GM19455 (cell line): ENCODE measurements at regions not wholly inside any gene's neighbourhood (a gene's known extent, or its start where the extent isn't known, plus 50 kb on each side); places are given as distances from the start of the nearest gene placed in this dataset.
"Not testable (repeated sequence)": the region's sequence is repeated elsewhere in the genome, so short reads cannot be mapped to it uniquely, and the experiment has no call there.

Experiments used
- ATAC-seq: cut with Tn5 transposase; IDR thresholded peaks from one replicate; pipeline ENCODE4 v1.9.1; 2021; ENCODE audit not compliant: unreplicated experiment

- no peak for ATAC-seq
Observed at GRCh38 chr6:4224067-4224978, 88.9 kb upstream of the ECI2 start.

GRCh38 chr6:4220558-4220957 lies 85.2 kb upstream of the ECI2 start:
- ATAC-seq = no peak

GRCh38 chr6:4218619-4219317 lies 83.4 kb upstream of the ECI2 start:
- ATAC-seq = not testable (repeated sequence)

- ATAC-seq = no peak
Observed at GRCh38 chr6:4212588-4212987, 77.2 kb upstream of the ECI2 start.

GRCh38 chr6:4210629-4211419 lies 75.4 kb upstream of the ECI2 start:
- ATAC-seq = no peak

GRCh38 chr6:4209196-4209595 lies 73.8 kb upstream of the ECI2 start:
- no peak for ATAC-seq

- no peak for ATAC-seq
Observed at GRCh38 chr6:4208158-4208557, 72.8 kb upstream of the ECI2 start.

- not testable (repeated sequence) for ATAC-seq
Observed at GRCh38 chr6:4203642-4204417, 68.5 kb upstream of the ECI2 start.

GRCh38 chr6:4192627-4193026 lies 57.3 kb upstream of the ECI2 start:
- no peak for ATAC-seq

- no peak for ATAC-seq
Observed at GRCh38 chr6:4192173-4192572, 56.8 kb upstream of the ECI2 start.

GRCh38 chr6:4191271-4191721 lies 55.9 kb upstream of the ECI2 start:
- ATAC-seq = no peak

GRCh38 chr6:4189249-4189648 lies 53.9 kb upstream of the ECI2 start:
- ATAC-seq = no peak

GRCh38 chr6:4188801-4189200 lies 53.4 kb upstream of the ECI2 start:
- no peak for ATAC-seq

GRCh38 chr6:4187480-4187879 lies 52.1 kb upstream of the ECI2 start:
- no peak for ATAC-seq

GRCh38 chr6:4186385-4186784 lies 51.0 kb upstream of the ECI2 start:
- no peak for ATAC-seq

- ATAC-seq = no peak
Observed at GRCh38 chr6:4185846-4186245, 50.5 kb upstream of the ECI2 start.

- ATAC-seq = no peak
Observed at GRCh38 chr6:4185419-4185818, 50.0 kb upstream of the ECI2 start.
